GM23338 (cell line): ENCODE measurements at regions not wholly inside any gene's neighbourhood (a gene's known extent, or its start where the extent isn't known, plus 50 kb on each side); places are given as distances from the start of the nearest gene placed in this dataset.

Experiments used
- ATAC-seq: fragments of 200-7000 bp; cut with Tn5 transposase; 3 replicates; pipeline ENCODE4 v1.9.1; 2020
- DNase-seq: peaks from one replicate; pipeline ENCODE4 v3.0.0-alpha.2; 2015; ENCODE audit warnings: low spot score
- H2AFZ ChIP-seq: fragments of 200-600 bp; sonication (generic); 2 replicates; pipeline ENCODE4 v1.8.0; 2016; ENCODE audit warnings: antibody characterized with exemption, mild to moderate bottlenecking, moderate library complexity
- H3F3A ChIP-seq: fragments of 200-600 bp; sonication (generic); replicated peaks from 2 replicates; pipeline ENCODE4 v1.8.0; 2017; ENCODE audit warnings: antibody characterized with exemption, mixed run types, low read depth
- H3K27ac ChIP-seq: fragments of 200-600 bp; sonication (generic); 2 replicates; pipeline ENCODE4 v1.6.1; 2016; ENCODE audit warnings: low read depth
- H3K27me3 ChIP-seq: fragments of 200-600 bp; sonication (generic); 2 replicates; pipeline ENCODE4 v1.8.0; 2016; ENCODE audit warnings: mild to moderate bottlenecking, mixed run types, moderate library complexity; ENCODE audit not compliant: insufficient read depth
- H3K36me3 ChIP-seq: fragments of 200-600 bp; sonication (generic); 2 replicates; pipeline ENCODE4 v1.8.0; 2016; ENCODE audit warnings: mild to moderate bottlenecking; ENCODE audit not compliant: insufficient read depth
- H3K4me1 ChIP-seq: fragments of 200-600 bp; sonication (generic); 2 replicates; pipeline ENCODE4 v1.8.0; 2016; ENCODE audit warnings: mild to moderate bottlenecking, moderate library complexity; ENCODE audit not compliant: insufficient read depth
- H3K4me2 ChIP-seq: fragments of 200-600 bp; sonication (generic); 2 replicates; pipeline ENCODE4 v1.7.1; 2017; ENCODE audit warnings: mixed run types
- H3K4me3 ChIP-seq: fragments of 200-600 bp; sonication (generic); 2 replicates; pipeline ENCODE4 v1.6.1; 2016; ENCODE audit warnings: mixed run types
- H3K79me2 ChIP-seq: fragments of 200-600 bp; sonication (generic); replicated peaks from 2 replicates; pipeline ENCODE4 v1.8.0; 2017; ENCODE audit warnings: mild to moderate bottlenecking; ENCODE audit not compliant: insufficient read depth
- H3K9me2 ChIP-seq: fragments of 200-600 bp; sonication (generic); 2 replicates; pipeline ENCODE4 v1.8.0; 2017; ENCODE audit not compliant: insufficient read depth
- H4K20me1 ChIP-seq: fragments of 200-600 bp; sonication (generic); replicated peaks from 2 replicates; pipeline ENCODE4 v1.8.0; 2017; ENCODE audit warnings: mild to moderate bottlenecking; ENCODE audit not compliant: insufficient read depth
- H3K27ac Mint-ChIP-seq: 2 replicates; pipeline ENCODE4 v1.8.0; 2020; ENCODE audit warnings: inconsistent platforms, mild to moderate bottlenecking, moderate library complexity, mixed read lengths
- H3K27me3 Mint-ChIP-seq: 3 replicates; pipeline ENCODE4 v1.8.0; 2022; ENCODE audit warnings: low read depth, mild to moderate bottlenecking, moderate library complexity, mixed read lengths, inconsistent platforms; ENCODE audit not compliant: insufficient read depth, poor library complexity
- H3K36me3 Mint-ChIP-seq: 3 replicates; pipeline ENCODE4 v1.8.0; 2021; ENCODE audit warnings: low read depth, mild to moderate bottlenecking, inconsistent platforms, moderate library complexity, mixed read lengths
- H3K4me1 Mint-ChIP-seq: 3 replicates; pipeline ENCODE4 v1.8.0; 2020; ENCODE audit warnings: mild to moderate bottlenecking, inconsistent platforms, mixed read lengths
- H3K4me3 Mint-ChIP-seq: 3 replicates; pipeline ENCODE4 v1.8.0; 2021; ENCODE audit warnings: moderate library complexity, mild to moderate bottlenecking, inconsistent platforms, mixed read lengths
- H3K9me3 Mint-ChIP-seq: 3 replicates; pipeline ENCODE4 v1.8.0; 2020; ENCODE audit warnings: moderate library complexity, mild to moderate bottlenecking, inconsistent platforms, mixed read lengths
- CREB1 ChIP-seq: fragments of 250-450 bp; sonication (Bioruptor Pico); IDR thresholded peaks from 2 replicates; pipeline ENCODE4 v1.5.0; 2020; ENCODE audit warnings: low read depth, mild to moderate bottlenecking, moderate library complexity
- CTCF ChIP-seq, 2 experiments: fragments of 200-600 bp in 1 of 2; sonication (generic) in 1 of 2; conservative IDR thresholded peaks; 2 replicates each; pipeline versions ENCODE4 v1.5.1 to v1.6.1; 2016 to 2017; ENCODE audit warnings: antibody characterized with exemption in 2 of 2, low read depth in 2 of 2, mild to moderate bottlenecking in 2 of 2, moderate library complexity in 1 of 2
- ETS1 ChIP-seq: IDR thresholded peaks from 2 replicates; pipeline ENCODE4 v1.6.1; 2016; ENCODE audit warnings: antibody characterized with exemption
- EZH2 ChIP-seq: fragments of 200-600 bp; sonication (generic); IDR thresholded peaks from one replicate; pipeline ENCODE4 v1.8.0; 2017; ENCODE audit warnings: antibody characterized with exemption, mild to moderate bottlenecking, low read depth; ENCODE audit not compliant: unreplicated experiment
- EZH2phosphoT487 ChIP-seq: fragments of 200-600 bp; sonication (generic); IDR thresholded peaks from one replicate; pipeline ENCODE4 v1.8.1; 2018; ENCODE audit warnings: antibody characterized with exemption; ENCODE audit not compliant: unreplicated experiment
- JUNB ChIP-seq: IDR thresholded peaks from one replicate; pipeline ENCODE4 v1.6.1; 2016; ENCODE audit warnings: antibody characterized with exemption; ENCODE audit not compliant: unreplicated experiment
- NANOG ChIP-seq: IDR thresholded peaks from 2 replicates; pipeline ENCODE4 v1.6.1; 2016; ENCODE audit warnings: antibody characterized with exemption, borderline replicate concordance
- POLR2AphosphoS5 ChIP-seq: IDR thresholded peaks from 2 replicates; pipeline ENCODE4 v1.6.1; 2016; ENCODE audit warnings: antibody characterized with exemption, low read depth
- REST ChIP-seq: IDR thresholded peaks from one replicate; pipeline ENCODE4 v1.6.1; 2018; ENCODE audit warnings: antibody characterized with exemption; ENCODE audit not compliant: unreplicated experiment
- STAT1 ChIP-seq: IDR thresholded peaks from one replicate; pipeline ENCODE4 v1.6.1; 2016; ENCODE audit warnings: antibody characterized with exemption; ENCODE audit not compliant: unreplicated experiment
- ZNF114 ChIP-seq: fragments of 250-450 bp; sonication (Bioruptor Pico); IDR thresholded peaks from 2 replicates; pipeline ENCODE4 v1.5.0; 2020; ENCODE audit warnings: mild to moderate bottlenecking, moderate library complexity
- ZNF331 ChIP-seq: fragments of 250-450 bp; sonication (Bioruptor Pico); IDR thresholded peaks from 2 replicates; pipeline ENCODE4 v1.5.0; 2020; ENCODE audit warnings: low read depth, mild to moderate bottlenecking, moderate library complexity
- ZNF462 ChIP-seq: fragments of 250-450 bp; sonication (Bioruptor Pico); IDR thresholded peaks from 2 replicates; pipeline ENCODE4 v1.5.0; 2020; ENCODE audit warnings: mild to moderate bottlenecking, moderate library complexity

- H3K9me3 Mint-ChIP-seq = no peaks in the 10 kb centered on the region
- no peaks in the 10 kb centered on the region for H3K9me2 ChIP-seq
- ATAC-seq (no peak), DNase-seq (no peak)
- no peak overlapping the region for H3K27ac ChIP-seq
- no peak overlapping the region for H3K4me3 Mint-ChIP-seq
- H4K20me1 ChIP-seq = no peaks in the 10 kb centered on the region
- H3K27me3 ChIP-seq = no peaks in the 10 kb centered on the region
- no peaks in the 10 kb centered on the region for H3K36me3 Mint-ChIP-seq
- peaks cover 11% of the 10 kb centered on the region; the same call in 2 of the 3 replicates for H3K4me1 Mint-ChIP-seq
- H3K27ac Mint-ChIP-seq = no peak overlapping the region
- H2AFZ ChIP-seq = peak overlapping the region; percentile 91
- no peaks in the 10 kb centered on the region for H3K27me3 Mint-ChIP-seq
- H3K4me1 ChIP-seq = peaks cover 13% of the 10 kb centered on the region
- TF ChIP-seq STAT1 = no peak
- no peak for TF ChIP-seq EZH2phosphoT487
- TF ChIP-seq ETS1 = no peak
- TF ChIP-seq CTCF (conservative IDR thresholded peaks at IDR 0.05; ENCODE audit: low read depth in 2 of 2) = no peak
- no peak for TF ChIP-seq JUNB
- TF ChIP-seq REST = no peak
- no peak for TF ChIP-seq NANOG
- TF ChIP-seq CREB1 = no peak
- TF ChIP-seq POLR2AphosphoS5 = no peak
- TF ChIP-seq ZNF462 (CRISPR knock-in tag) = no peak
- TF ChIP-seq ZNF114 (CRISPR knock-in tag) = no peak
- no peak for TF ChIP-seq EZH2
- no peak for TF ChIP-seq ZNF331 (CRISPR knock-in tag)
- no peaks in the 10 kb centered on the region for H3K36me3 ChIP-seq
- H3F3A ChIP-seq = no peaks in the 10 kb centered on the region
- no peak overlapping the region for H3K4me2 ChIP-seq
- no peaks in the 10 kb centered on the region for H3K79me2 ChIP-seq
- no peak overlapping the region for H3K4me3 ChIP-seq
Observed at GRCh38 chr10:36441557-36441956, 683.8 kb upstream of the ANKRD30A start.
